ENCODE measurements at regions not wholly inside any gene's neighbourhood (a gene's known extent, or its start where the extent isn't known, plus 50 kb on each side); places are given as distances from the start of the nearest gene placed in this dataset.

GRCh38 chr10:53749439-53749838 lies 976.9 kb upstream of the MBL2 start:
- DNase-seq, result no peak

DNA sequence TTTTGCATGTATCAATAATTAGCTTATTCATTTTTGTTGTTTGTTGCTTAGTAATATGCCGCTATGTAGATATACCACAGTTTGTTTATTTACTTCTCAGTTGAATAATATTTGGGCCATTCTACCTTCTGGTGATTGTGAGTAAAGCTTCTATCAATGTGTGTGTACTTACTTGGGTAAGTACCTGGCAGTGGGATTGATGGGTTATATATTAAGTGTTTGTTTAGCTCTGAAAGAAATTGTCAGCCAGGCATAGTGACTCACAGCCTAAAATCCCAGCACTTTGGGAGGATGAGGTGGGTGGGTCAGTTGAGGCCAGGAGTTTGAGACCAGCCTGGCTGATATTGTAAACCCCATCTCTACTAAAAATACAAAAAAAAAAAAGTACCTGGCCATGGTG lies 975.7 kb upstream of the MBL2 start:
- DNase-seq, result no peak

DNA sequence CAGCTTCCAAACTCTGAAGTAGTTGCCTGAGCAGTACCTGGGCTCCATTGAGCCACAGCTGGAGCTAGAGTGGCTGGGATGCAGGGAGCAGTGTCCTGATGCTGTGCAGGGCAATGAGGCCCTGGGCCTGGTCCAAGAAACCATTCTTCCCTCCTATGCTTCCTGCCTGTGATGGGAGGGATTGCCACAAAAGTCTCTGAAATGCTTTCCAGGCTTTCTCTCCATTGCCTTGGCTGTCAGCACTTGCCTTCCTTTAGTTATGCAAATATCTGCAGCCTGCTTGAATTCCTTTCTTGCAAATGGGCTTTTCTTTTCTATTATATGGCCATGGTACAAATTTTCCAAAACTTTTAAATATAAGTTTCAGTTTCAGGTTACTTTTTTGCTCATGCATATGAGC lies 972.2 kb upstream of the MBL2 start:
- no peak for DNase-seq

DNA sequence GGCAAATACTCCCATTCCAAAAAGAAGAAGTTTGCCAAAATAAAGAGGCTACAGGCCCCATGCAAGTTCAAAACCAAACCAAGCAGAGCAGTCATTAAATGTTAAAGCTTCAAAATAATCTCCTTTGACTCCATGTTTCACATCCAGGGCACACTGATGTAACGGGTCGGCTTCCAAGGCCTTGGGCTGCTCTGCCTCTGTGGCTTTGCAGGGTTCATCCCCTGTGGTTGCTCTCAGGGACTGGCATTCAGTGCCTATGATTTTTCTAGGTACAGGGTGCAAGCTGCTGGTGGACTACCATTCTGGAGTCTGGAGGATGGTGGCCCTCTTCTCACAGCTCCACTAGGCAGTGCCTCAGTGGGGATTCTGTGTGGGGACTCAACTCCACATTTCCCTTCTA lies 971.6 kb upstream of the MBL2 start:
- no peak for DNase-seq

- DNase-seq, result no peak
Observed at GRCh38 chr10:53737132-53737531, 964.5 kb upstream of the MBL2 start.

DNA sequence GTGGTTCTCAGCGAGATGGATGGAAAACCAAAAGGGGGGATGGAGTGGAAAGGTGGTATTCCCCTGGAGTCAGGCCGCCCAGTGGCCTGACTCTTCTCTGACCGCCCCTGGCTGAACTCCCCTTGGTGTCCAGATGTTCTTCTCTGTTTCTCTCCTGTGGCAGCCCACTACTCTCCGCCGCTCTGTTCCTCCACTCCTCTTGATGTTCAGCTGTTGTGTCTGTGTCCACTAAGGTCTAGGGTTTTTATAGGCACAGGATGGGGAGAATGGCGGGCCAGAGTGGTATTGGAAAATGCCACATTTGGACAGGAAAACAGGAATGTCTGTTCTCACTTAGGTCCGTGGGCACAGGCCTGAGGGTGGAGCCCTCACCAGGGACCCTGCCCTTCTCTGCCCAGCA lies 954.3 kb upstream of the MBL2 start:
- no peak for DNase-seq

GRCh38 chr10:53724581-53724980 lies 952.0 kb upstream of the MBL2 start:
- DNase-seq, result no peak

DNA sequence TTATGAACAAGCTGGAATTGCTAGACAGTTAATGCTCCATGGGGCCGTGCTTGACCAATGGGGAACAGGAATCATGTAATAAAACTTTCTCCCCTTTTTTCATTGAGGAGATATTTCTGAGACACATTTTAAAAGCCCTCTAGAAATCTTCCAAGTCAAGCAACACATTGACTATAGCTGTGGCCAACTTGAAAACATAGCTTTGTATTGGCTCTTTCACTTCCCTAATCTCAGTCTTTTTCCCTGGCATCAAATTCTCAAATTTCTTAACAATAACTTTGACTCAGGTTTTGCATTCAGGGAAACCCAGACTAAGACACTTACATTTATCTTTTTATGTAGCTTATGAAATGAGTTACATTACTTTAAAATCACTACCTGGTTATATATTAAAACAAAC lies 947.1 kb upstream of the MBL2 start:
- DNase-seq, result no peak

GRCh38 chr10:53716156-53716555 lies 943.6 kb upstream of the MBL2 start:
- DNase-seq, result no peak

DNA sequence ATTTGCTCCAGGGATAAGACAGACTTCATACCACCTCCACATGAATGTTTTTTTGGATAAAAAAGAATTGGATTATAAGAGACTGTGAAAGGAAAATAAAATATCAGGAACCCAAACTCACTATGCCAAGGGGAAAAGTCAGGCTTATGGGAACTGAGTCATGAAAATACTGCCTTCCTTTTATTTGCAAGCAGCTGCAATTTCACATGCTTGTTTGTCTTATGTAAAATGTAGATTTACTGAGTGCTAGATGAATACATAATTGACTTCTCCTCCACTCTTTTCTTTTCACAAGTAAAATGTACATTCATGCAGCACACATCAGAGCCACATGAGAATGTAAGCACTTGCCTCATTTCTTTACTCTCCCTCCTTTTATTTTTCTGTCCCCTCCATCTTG lies 940.8 kb upstream of the MBL2 start:
- no peak for DNase-seq

DNA sequence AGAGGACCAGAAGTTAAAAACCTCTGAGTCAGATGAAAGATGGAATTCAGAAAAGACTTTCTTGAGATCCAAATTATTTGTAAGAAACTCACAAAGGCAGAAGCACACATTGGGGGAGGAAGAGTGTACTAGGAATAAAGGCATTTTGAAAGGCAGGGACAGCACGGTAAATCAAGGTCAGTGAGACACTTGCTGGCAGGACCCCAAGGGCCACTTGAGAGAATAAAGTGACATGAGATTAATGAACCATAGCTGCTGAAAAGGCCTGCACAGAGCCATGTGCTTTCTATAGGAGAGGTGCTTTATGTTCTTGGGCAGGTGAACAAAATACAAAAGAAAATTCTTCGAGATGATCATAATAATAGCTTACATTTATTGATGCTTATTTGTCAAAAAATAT lies 929.9 kb upstream of the MBL2 start:
- no peak for DNase-seq

DNA sequence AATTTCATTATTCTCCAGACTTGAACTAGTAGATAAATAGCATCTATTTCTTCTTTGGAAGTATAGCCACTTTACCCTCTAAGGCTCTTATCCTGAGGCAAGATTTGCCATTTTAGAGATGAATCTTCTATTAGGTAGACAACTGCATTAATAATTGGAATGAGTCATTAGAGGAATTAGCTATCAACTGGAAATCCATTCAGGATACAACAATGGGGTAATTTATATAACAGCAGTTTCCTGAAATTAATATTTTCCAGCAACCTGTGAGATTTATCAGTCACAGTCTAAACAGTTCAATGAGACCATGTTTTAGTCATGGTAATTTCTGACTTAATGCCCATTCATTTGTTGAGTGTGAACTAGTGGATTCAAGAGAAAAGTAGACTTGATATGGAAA lies 928.6 kb upstream of the MBL2 start:
- DNase-seq, result no peak

DNA sequence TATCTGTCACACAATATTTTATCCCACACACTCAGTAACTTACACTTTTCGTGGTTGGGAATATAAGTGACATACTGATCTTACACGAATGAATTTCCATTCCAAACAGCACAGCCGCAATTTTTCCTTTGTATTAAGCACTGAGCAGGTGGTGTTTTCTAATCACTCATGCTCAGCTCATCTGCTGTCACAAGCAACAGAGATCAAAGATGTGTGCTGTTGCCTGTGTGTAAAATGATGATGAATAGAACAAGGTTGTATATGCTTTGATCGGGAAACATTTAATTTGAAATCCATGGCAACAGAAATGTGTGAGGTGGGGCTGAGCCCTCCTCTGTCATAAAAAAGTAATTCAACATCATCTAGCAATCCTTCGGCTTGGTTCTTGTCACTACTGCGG lies 927.7 kb upstream of the MBL2 start:
- DNase-seq, result no peak

DNA sequence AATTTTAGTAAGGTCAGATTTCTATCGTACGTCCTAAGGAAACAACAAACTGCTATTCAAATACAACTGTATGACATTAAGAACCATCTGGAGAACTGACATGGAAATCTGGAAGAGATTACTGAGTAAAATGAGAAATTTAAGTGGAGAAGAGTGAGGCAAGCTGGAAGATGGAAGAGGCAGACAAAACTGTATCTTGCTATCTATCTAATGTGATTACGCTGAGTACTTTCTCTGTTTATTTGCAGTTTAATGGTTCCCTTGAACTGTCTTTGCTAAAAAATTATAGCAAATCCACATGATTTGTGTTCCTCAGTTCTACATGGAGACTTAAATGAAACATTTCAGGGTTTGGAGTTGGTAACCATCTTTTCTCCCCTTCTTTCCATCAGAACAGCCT lies 927.1 kb upstream of the MBL2 start:
- no peak for DNase-seq

DNA sequence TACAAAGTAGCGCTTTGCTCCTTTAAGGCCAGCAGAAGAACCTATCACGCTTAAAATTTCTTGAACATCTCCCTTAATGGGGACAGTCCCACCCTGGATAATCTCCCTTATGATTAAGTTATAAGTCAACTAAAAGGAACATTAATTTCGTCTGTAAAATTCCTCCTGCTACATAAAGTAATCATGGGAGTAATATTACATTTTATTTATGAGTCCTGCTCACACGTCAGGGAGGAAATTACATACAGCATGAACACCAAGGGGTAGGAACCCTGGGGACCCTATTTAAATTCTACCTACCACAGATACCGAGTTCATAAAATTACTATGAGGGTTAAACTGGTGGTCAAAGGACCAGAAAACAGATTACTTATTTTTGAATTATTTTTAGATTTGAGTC lies 926.6 kb upstream of the MBL2 start:
- no peak for DNase-seq

DNA sequence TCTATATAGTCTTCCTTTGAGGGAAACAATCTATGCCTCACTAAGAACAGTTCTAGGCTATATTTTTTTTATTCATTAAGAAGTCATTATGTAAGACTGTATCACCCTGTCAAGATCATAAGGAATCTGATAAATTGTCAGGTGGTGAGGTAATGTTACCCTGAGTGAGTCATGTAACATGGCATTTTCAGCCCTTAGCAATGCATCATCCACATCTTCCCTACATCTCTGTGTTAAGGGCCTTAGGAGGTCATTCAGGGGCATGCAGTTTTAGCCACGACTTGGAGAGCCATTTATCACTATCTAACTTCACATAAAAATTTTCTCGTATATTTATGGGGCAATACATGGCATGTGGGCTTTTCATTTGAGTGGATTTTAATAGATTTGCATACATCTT lies 924.5 kb upstream of the MBL2 start:
- DNase-seq, result no peak

DNA sequence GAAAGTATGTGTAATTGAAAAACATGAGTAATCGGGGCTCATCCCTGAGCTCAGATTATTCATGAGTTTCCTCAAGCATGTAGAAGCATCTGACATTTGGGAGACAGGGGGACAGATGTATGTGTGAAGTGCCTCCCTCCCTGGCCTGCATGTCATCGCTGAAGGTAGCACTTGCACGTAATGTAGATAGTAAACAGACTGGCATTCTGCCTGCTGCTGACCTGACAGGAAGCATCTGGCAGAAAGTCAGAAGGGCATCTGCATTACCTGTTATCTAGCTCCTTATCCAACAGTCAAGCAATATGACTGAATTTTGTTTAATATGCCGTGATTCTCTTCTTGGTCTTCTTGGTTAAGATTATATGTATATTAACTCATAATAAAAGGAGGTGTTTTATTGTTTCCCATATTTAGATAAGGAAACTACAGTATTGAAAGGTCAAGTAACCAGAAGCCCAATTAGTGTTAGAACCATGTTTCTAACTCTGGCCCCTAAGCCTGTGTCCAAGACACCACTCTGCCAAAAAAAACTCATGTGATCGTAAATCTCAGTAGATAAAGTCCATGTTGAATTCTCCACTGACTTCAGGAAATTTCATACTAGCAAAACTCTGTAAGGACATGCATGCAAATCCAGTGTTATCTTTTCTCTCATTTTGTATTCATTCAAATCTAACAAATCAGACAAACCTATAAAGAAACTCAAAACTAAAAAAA lies 918.1 kb upstream of the MBL2 start:
- no peak for DNase-seq

DNA sequence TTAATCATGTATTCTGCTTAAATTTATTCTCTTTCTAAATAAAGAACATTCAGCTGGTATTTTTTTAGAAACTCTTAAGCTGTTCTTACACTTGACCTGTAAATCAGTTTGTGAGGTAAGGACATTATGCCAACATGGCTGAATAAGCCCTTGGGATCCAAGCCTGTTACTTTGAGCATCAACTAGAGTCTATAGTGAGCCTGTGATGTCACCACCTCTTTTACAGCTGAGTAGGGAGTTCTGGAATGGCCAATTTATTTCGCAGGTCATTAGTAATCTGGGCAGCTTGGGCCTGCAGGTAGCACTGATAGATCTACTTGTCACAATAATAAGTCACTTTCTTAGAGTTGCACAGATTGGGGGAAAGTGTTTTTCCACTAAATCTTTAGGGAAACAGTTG lies 915.2 kb upstream of the MBL2 start:
- no peak for DNase-seq

GRCh38 chr10:53682885-53683284 lies 910.3 kb upstream of the MBL2 start:
- DNase-seq, result no peak

DNA sequence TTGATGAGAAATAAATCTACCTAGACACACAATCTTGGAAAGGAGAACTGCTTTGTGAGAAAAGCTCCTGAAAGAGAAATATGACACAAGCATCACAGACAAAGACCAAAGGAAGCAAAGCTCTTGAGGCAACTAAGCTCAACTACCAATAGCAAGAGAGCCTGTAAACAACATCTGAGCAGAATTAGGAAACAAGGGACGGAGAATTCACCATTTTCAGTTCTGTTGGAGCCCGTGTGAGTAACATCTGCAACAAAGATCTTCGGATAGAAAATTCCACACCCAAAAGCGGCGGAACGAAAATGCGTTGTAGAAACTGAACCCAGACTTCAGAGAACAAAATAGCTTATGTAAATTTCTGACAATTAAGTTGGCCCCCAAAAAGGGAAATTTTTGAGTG lies 909.9 kb upstream of the MBL2 start:
- DNase-seq, result no peak

- no peak for DNase-seq
Observed at GRCh38 chr10:53679666-53680065, 907.1 kb upstream of the MBL2 start.

GRCh38 chr10:53675177-53675576 lies 902.6 kb upstream of the MBL2 start:
- no peak for DNase-seq

- DNase-seq, result no peak
Observed at GRCh38 chr10:53667063-53667462, 894.5 kb upstream of the MBL2 start.

DNA sequence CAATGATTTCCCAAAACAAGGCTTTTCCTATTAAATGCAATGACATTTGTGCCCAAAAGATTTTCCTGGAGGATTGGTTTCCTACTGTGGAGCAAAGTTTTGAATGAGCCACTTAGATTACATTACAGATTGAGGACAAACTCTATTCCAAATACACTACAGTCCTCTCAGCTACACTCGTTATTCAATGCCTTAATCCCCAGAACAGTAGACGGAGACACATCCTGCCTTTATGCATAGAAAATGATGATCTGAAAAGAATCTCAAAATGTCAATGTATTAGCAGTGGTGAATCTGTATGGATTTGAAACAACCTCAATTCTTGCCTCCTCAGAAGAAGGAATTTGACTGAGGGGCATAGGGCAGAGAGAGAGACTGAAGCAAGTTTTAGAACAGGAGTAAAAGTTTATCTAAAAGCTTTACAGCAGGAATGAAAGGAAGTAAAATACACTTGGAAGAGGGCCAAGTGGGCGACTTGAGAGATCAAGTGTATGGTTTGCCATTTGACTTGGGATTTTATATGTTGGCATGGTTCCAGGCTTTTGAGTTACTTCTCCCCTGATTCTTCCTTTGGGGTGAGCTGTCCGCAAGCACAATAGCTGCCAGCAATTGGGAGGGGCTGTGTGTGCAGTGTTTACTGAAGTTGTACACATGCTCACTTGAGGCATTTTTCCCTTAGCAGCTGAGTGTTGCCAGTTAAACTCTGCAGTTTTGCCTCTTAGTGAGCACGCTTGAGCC lies 891.9 kb upstream of the MBL2 start:
- DNase-seq, result no peak

DNA sequence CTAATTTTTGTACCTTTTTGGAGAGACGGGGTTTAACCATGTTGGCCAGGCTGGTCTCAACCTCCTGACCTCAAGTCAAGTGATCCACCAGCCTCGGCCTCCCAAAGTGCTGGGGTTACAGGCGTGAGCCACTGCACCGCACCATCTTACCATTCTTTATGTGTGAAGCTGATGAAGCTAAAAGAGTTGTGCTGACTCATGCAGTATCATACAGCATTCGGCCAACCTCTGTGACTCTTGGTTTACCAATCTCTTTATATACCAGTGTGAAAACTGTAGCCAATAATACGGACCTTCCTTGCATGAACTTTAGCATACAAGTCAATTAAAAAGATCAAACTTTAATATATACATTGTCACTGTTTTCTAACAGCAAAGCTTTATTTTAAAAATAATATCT lies 878.2 kb upstream of the MBL2 start:
- no peak for DNase-seq

All from CD4-positive, alpha-beta T cell treated with Interleukin-4 for 1 hour (primary cell).